ENCODE measurements at regions not wholly inside any gene's neighbourhood (a gene's known extent, or its start where the extent isn't known, plus 50 kb on each side); places are given as distances from the start of the nearest gene placed in this dataset.
"Not testable (repeated sequence)": the region's sequence is repeated elsewhere in the genome, so short reads cannot be mapped to it uniquely, and the experiment has no call there.

DNA sequence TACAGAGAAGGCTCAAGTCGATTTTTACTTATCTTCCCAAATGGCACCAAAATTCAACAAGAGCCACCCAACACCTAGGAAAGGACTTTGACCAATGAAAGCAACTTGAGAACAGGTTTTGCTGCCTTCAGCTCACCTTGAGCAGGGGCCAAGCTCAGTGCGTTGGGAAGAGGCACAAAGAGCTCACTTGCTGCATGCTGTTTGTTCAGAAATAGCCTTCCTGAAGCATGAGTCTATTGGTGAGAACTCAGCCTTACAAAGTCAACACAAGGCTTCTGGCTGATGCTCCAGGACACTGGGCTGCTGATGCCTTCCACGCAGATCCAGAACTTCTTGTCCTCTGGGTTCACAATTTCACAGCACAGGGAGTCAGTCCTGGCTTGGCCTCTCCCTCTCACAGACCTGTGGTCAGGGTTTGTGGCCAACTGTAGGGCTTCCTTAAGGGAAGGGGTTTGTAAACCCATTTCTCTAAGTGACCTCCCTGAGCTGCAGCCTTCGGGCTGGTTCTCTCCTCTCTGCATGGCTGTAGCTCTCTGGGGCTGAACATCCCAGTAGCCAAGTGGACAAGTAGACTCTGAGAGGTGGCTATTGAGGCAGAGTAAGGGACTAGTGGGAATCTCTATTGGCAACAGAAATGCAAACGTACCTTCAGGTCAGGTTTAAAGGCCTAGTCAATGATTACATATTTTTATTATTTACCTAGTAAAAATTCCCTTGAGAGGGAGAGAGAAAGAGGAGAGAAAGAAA, 124.7 kb upstream of the GATA6 start:
- no peak for DNase-seq

GRCh38 chr18:22045221-22045918, 124.0 kb upstream of the GATA6 start:
- no peak for DNase-seq

DNA sequence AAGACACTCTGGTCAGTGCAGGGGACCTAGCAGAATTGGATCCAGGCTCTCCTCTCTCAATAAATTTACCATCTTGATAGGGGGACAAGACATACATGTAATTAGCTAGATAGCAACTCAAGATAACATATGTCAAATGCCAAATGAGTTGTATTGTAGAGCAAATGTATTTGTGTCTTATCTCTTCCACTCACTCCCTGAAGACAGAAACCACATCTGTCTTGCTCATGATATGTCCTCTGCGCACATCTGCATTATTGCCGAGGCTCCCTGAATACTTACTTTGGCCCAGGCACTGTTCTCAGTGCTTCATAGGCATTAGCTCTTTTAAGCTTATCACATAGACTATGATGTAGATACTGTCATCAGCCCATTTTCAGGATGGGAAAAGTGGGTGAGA, 122.9 kb upstream of the GATA6 start:
- no peak for DNase-seq

DNA sequence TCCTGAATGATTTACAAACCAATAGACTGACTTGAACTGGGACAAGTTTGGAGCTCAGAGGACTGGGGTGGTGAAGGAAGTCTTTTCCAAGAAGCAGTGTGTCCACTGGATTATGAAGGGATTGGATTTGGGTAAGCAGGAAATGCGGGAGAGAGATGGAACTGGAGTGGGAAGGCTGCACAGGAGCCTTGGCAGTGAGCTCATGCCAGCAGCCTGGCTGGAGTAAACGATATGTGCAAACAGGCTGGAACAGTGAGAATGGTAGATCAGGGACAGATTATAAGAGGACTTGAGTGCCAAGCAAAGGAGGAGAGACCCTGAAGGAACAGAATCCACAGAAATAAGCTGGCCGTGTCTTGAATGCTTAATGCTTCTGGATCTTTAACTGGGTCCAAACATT, 121.9 kb upstream of the GATA6 start:
- no peak for DNase-seq

DNA sequence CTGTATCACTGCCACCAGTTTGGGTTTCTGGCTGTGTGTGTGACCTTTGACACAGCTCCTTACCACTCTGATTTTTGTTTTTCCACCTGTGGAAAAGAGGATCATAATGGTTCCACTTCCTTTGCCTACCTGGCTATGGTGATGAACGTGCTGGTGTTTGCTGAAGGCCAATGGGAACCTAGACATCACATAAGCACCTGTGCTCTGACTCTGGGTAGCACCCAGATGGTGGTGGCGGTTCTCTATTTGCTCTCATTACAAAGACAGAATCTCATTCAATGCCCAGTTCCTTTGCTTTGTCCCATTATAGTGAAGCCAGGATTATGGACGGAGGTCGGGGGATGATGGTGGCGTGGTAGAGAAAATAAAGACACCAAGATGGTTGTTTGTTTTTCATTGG, 121.2 kb upstream of the GATA6 start:
- DNase-seq, result no peak

DNA sequence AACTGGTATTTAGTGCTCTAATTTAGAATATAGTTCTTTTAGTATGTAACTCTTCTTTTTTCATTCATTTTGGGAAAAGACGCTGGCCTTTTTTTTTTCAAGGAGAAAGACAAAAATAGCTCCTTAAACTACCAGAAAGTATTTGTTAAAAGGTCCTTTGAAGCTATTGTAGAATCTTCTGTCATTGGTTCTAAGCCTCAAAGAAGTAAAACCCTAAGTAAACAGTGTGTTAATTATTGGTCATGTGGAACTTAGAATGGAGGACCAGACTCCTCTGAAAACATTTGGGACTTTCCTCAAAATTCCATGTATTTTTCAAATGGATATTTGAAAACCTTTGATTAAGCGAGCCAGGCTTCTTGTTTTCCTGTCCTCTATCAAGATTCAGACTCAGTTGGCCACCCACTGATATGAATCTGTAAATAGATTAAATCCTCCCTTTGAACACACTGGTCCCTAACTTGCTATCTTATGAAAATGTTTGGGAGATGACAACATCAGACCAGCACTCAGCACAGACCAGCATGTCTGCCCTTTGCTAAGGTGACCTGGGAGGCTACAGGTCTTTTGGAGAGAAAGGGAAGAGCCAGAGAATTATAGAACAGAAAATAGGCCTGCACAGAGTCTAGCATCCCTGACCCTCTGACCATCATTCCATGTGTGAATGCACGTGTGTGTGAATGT, 120.3 kb upstream of the GATA6 start:
- DNase-seq, result no peak

- no peak for DNase-seq
Measured at GRCh38 chr18:22052405-22053105, 116.8 kb upstream of the GATA6 start.

- no peak for DNase-seq
Measured at GRCh38 chr18:22055466-22056238, 113.7 kb upstream of the GATA6 start.

- no peak for DNase-seq
Measured at GRCh38 chr18:22056950-22057349, 112.4 kb upstream of the GATA6 start.

DNA sequence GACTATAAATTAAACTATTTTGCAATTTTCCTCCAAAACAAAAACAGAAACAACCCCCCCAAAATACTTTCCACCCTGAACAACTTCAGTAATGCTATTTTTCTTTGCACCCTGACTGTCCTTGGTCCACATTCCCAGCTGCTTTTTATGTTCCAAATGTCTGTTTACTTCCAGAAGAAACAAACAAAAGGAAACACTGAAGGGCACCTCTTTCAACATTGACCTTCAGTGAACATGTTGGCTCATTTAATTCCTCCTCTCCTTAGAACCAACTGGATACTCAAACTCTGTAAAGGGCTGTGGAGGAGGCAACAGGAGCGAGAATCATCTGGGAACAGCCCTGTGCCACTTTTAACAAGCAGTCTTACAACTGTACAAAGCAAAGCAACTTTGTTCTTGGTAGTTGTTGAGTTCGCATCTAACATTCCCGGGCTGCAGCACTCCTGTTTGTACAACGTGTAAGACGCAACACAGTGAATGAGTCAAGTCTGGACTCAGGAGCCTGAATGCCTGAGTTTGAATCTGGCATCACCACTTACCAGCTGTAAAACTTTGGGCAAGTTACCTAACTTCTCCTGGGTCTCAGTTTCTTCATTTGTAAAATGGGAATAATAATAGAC, 111.4 kb upstream of the GATA6 start:
- DNase-seq, result no peak

DNA sequence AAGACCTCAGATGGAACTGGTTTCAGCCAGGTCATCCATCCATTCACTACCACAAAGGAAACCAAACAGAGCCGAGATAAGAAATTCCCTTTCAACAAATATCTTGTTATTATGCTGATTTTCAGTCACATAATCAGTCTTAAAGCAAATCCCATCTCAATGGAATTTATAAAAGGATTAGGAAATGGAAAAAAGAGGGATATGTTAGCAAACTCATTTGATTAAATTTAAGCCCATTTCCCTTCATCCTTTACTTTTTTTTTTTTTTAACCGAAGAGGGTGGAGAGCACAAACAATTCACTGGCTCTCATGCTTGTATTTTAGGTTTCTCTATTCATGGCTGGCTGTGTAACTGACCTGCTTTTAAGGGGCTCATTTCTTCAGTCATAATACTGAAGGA, 109.0 kb upstream of the GATA6 start:
- DNase-seq, result no peak

GRCh38 chr18:22063102-22063501, 106.3 kb upstream of the GATA6 start:
- no peak for DNase-seq

- DNase-seq, result no peak
Measured at GRCh38 chr18:22063672-22064071, 105.7 kb upstream of the GATA6 start.

DNA sequence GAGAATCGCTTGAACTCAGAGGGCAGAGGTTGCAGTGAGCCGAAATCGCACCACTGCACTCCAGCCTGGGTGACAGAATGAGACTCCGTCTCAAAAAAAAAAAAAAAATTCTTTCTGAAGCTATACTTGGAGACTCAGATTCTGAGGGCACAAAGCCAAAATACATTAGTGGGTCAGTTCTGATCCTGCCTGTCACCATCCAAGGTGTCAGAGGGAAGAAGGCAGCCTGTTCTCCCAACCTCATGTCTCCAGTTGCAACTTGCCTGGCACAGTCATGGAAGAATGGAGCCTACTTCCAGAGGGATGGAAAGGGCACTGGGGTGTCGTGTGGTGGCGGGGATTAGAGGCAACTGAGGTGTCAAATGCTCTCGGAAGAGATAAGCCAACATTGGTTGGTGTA, 104.8 kb upstream of the GATA6 start:
- no peak for DNase-seq

GRCh38 chr18:22065311-22065710, 104.1 kb upstream of the GATA6 start:
- DNase-seq, result no peak

- no peak for DNase-seq
Measured at GRCh38 chr18:22066083-22066485, 103.3 kb upstream of the GATA6 start.

DNA sequence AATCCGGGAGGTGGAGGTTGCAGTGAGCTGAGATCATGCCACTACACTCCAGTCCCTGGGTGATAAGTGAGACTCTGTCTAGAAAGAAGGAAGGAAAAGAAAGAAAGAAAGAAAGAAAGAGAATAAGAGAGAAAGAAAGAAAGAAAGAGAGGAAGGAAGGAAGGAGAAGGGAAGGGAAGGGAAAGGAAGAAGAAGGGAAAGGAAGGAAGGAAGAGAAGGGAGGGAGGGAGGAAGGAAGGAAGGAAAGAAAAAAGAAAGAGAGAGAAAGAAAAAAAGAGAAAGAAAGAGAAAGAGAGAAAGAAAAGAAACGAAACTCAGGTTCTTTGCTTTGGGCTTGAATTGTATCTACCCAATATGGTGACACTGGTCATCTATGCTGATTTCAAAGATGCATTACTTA, 102.3 kb upstream of the GATA6 start:
- DNase-seq, result no peak

- no peak for DNase-seq
Measured at GRCh38 chr18:22067682-22068081, 101.7 kb upstream of the GATA6 start.

DNA sequence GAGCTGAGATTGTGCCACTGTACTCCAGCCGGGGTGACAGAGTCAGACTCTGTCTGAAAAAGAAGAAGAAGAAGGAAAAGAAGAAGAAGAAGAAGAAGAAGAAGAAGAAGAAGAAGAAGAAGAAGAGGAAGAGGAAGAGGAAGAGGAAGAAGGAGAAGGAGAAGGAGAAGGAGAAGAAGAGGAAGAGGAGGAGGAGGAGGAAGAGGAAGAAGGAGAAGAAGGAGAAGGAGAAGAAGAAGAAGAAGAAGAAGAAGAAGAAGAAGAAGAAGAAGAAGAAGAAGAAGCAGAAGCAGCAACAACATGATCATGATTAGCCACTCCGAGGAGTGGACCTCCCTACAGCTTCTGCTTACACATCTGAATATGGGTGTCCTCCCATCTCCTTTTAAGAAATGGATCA, 100.6 kb upstream of the GATA6 start:
- DNase-seq, result not testable (repeated sequence)

DNA sequence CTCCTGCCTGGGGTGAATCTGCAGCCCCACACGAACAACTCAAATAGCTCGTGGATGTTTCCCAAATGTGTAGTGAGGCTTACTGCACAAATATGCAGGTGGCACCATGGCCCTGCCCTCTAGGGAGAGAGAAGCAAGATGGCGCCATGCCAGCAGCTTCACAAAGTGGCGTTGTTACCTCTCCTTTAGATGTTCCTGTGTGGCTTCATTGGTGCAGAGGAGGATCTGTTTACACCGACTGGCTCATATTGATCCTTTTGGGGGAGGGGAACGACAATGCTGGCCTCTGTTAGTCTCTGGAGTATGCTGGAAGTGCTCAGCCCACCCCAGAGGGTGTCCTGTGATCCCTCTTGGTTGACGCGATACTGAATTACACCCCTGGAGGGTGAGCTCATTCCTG, 99.5 kb upstream of the GATA6 start:
- DNase-seq, result no peak

DNA sequence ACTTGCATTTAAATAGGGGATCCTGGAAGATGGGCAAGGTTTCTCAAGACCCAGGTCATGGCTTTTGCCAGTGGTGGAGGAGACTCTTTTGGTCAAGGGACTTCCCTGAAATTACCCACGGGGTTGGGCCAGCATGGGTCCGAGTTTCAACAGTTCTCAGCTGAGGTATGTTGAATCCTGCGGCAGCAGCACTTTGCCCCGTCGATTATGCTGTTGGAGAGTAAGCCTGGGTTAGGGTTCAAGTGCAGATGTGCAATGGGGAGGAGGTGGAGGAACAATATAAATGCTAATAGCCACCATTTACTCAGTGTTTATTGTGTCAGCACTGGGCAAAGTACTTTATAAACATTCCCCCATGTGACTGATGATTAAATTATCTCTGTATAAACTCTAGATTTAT, 96.0 kb upstream of the GATA6 start:
- DNase-seq, result no peak

Data from fibroblast of skin of abdomen (primary cell).